PC-9 (cell line): ENCODE measurements at regions not wholly inside any gene's neighbourhood (a gene's known extent, or its start where the extent isn't known, plus 50 kb on each side); places are given as distances from the start of the nearest gene placed in this dataset.

Source experiments
- CTCF ChIP-seq: fragments of 200-600 bp; sonication (generic); conservative IDR thresholded peaks from 2 replicates; pipeline ENCODE4 v1.6.1; 2017; ENCODE audit warnings: mixed run types, antibody characterized with exemption, mild to moderate bottlenecking, moderate library complexity
- EZH2 ChIP-seq: fragments of 200-600 bp; sonication (generic); IDR thresholded peaks from 2 replicates; pipeline ENCODE4 v1.8.0; 2017; ENCODE audit warnings: antibody characterized with exemption, low read depth

GRCh38 chr2:238649936-238650518 lies 197.9 kb upstream of the TWIST2 start:
- no peak for TF ChIP-seq CTCF
- no peak for TF ChIP-seq EZH2
